Body of pancreas (tissue), 4 donors: ENCODE measurements at regions not wholly inside any gene's neighbourhood (a gene's known extent, or its start where the extent isn't known, plus 50 kb on each side); places are given as distances from the start of the nearest gene placed in this dataset.

Source experiments
- ATAC-seq: fragments of 150-250 bp; one replicate; pipeline ENCODE4 v1.9.1; 2016
- DNase-seq, 4 donors: peaks; one replicate each; pipeline ENCODE4 v3.0.0-alpha.2; 2019
- H3K27ac ChIP-seq, 4 donors: fragments of 200-600 bp; sonication (generic); 1 replicate in 3 of 4; 2 replicates in 1 of 4; pipeline versions ENCODE4 v1.5.1 to v1.6.1; 2016 to 2019; ENCODE audit warnings: mild to moderate bottlenecking in 1 of 4, mixed read lengths in 1 of 4, moderate library complexity in 1 of 4
- H3K27me3 ChIP-seq, 2 donors: fragments of 200-600 bp; sonication (generic); one replicate each; pipeline ENCODE4 v1.6.0; 2016; ENCODE audit warnings: mild to moderate bottlenecking in 1 of 2
- H3K36me3 ChIP-seq, 2 donors: fragments of 200-600 bp; sonication (generic); replicated peaks in 1 of 2; 2 replicates each; pipeline ENCODE4 v1.5.1; 2016; ENCODE audit warnings: low read depth in 2 of 2; ENCODE audit not compliant: insufficient read depth in 1 of 2
- H3K4me1 ChIP-seq: fragments of 200-600 bp; sonication (generic); one replicate; pipeline ENCODE4 v1.6.0; 2016
- H3K4me3 ChIP-seq, 2 donors: fragments of 200-600 bp; sonication (generic); 1 replicate in 1 of 2; 2 replicates in 1 of 2; pipeline ENCODE4 v1.5.1; 2016 to 2019
- H3K9me3 ChIP-seq, 3 donors: fragments of 200-600 bp; sonication (generic); 1 replicate in 2 of 3; 2 replicates in 1 of 3; pipeline ENCODE4 v1.5.1; 2016
- CTCF ChIP-seq, 7 experiments: fragments of 450-650 bp in 4 of 7; fragments of 200-600 bp in 3 of 7; sonication (generic) in 3 of 7; IDR thresholded peaks; one replicate each; pipeline ENCODE4 v1.5.1; 2016 to 2019; ENCODE audit warnings: antibody characterized with exemption in 7 of 7
- POLR2A ChIP-seq, 3 donors: fragments of 450-650 bp; IDR thresholded peaks; one replicate each; pipeline ENCODE4 v1.6.1; 2016; ENCODE audit warnings: antibody characterized with exemption in 3 of 3, mild to moderate bottlenecking in 2 of 3
- WGBS, 2 donors: methylation state at CpG; one replicate each; pipeline ENCODE4 v1.1.5; 2017; 5-methylcytosine and 5-hydroxymethylcytosine counted together
- intact Hi-C: fragments of 100-400 bp; cut with DNase I; formaldehyde crosslinking; loops from one replicate; pipeline ENCODE4 v1.15.1; 2023

GRCh38 chr21:16789636-16790035 lies 723.2 kb upstream of the CXADR start:
- TF ChIP-seq POLR2A (IDR thresholded peaks at IDR 0.05) = no peak
- no peak for TF ChIP-seq CTCF (IDR thresholded peaks at IDR 0.05)
- intact Hi-C loops = no loop called here
- Histone ChIP-seq H3K27ac (no peak overlapping the region), H3K36me3 (no peaks in the 10 kb centered on the region), H3K9me3 (no peaks in the 10 kb centered on the region), H3K27me3 (no peaks in the 10 kb centered on the region), H3K4me3 (no peak overlapping the region), H3K4me1 (no peaks in the 10 kb centered on the region)
- ATAC-seq = no peak
- no peak for DNase-seq
- WGBS, 2 donors = 59 to 62% methylated on average over 3 of the region's 3 CpGs

GRCh38 chr21:16792101-16792500 lies 720.7 kb upstream of the CXADR start:
- intact Hi-C loops = no loop called here
- TF ChIP-seq CTCF (IDR thresholded peaks at IDR 0.05) = no peak
- no peak for TF ChIP-seq POLR2A (IDR thresholded peaks at IDR 0.05)
- H3K27ac ChIP-seq = no peak overlapping the region
- ATAC-seq (no peak), DNase-seq (no peak)
- no peaks in the 10 kb centered on the region for H3K36me3 ChIP-seq
- H3K4me1 ChIP-seq = no peaks in the 10 kb centered on the region
- no peak overlapping the region for H3K4me3 ChIP-seq
- WGBS, 2 donors = 61 to 68% methylated on average over 5 of the region's 5 CpGs
- H3K9me3 ChIP-seq = no peaks in the 10 kb centered on the region
- no peaks in the 10 kb centered on the region for H3K27me3 ChIP-seq

GRCh38 chr21:16794950-16795349 lies 717.9 kb upstream of the CXADR start:
- Histone ChIP-seq H3K4me3 (no peak overlapping the region), H3K27ac (no peak overlapping the region), H3K27me3 (no peaks in the 10 kb centered on the region), H3K36me3 (no peaks in the 10 kb centered on the region), H3K4me1 (no peaks in the 10 kb centered on the region), H3K9me3 (no peaks in the 10 kb centered on the region)
- peak in 1 of 4 donors; percentile 15 for DNase-seq
- no peak for ATAC-seq
- intact Hi-C loops = no loop called here
- no peak for TF ChIP-seq POLR2A (IDR thresholded peaks at IDR 0.05)
- TF ChIP-seq CTCF (IDR thresholded peaks at IDR 0.05) = no peak
- 66 to 71% methylated on average over 3 of the region's 3 CpGs for WGBS, 2 donors

- intact Hi-C loops = no loop called here
- TF ChIP-seq POLR2A (IDR thresholded peaks at IDR 0.05) = no peak
- no peak for TF ChIP-seq CTCF (IDR thresholded peaks at IDR 0.05)
- ATAC-seq (no peak), DNase-seq (no peak)
- H3K4me3 ChIP-seq = no peak overlapping the region
- H3K9me3 ChIP-seq = no peaks in the 10 kb centered on the region
- H3K36me3 ChIP-seq = no peaks in the 10 kb centered on the region
- no peaks in the 10 kb centered on the region for H3K27me3 ChIP-seq
- no peaks in the 10 kb centered on the region for H3K4me1 ChIP-seq
- no peak overlapping the region for H3K27ac ChIP-seq
These were observed 716.1 kb upstream of the CXADR start for GRCh38 chr21:16796776-16797175.

- no peak overlapping the region for H3K27ac ChIP-seq
These were observed 715.3 kb upstream of the CXADR start for GRCh38 chr21:16797540-16797939.

More at GRCh38 chr21:16797540-16797939, 715.3 kb upstream of the CXADR start:
- no peak overlapping the region for H3K4me3 ChIP-seq
- no peaks in the 10 kb centered on the region for H3K36me3 ChIP-seq
- intact Hi-C loops = no loop called here
- DNase-seq (no peak), ATAC-seq (no peak)
- TF ChIP-seq CTCF (IDR thresholded peaks at IDR 0.05) (no peak), POLR2A (IDR thresholded peaks at IDR 0.05) (no peak)
- no peaks in the 10 kb centered on the region for H3K27me3 ChIP-seq
- 58 to 60% methylated on average over 2 of the region's 2 CpGs for WGBS, 2 donors
- H3K4me1 ChIP-seq = no peaks in the 10 kb centered on the region
- no peaks in the 10 kb centered on the region for H3K9me3 ChIP-seq
